ENCODE measurements at regions not wholly inside any gene's neighbourhood (a gene's known extent, or its start where the extent isn't known, plus 50 kb on each side); places are given as distances from the start of the nearest gene placed in this dataset.

GRCh38 chr2:18473241-18474181 is 86.9 kb downstream of the RDH14 start:
- TF ChIP-seq, protein P1, sequence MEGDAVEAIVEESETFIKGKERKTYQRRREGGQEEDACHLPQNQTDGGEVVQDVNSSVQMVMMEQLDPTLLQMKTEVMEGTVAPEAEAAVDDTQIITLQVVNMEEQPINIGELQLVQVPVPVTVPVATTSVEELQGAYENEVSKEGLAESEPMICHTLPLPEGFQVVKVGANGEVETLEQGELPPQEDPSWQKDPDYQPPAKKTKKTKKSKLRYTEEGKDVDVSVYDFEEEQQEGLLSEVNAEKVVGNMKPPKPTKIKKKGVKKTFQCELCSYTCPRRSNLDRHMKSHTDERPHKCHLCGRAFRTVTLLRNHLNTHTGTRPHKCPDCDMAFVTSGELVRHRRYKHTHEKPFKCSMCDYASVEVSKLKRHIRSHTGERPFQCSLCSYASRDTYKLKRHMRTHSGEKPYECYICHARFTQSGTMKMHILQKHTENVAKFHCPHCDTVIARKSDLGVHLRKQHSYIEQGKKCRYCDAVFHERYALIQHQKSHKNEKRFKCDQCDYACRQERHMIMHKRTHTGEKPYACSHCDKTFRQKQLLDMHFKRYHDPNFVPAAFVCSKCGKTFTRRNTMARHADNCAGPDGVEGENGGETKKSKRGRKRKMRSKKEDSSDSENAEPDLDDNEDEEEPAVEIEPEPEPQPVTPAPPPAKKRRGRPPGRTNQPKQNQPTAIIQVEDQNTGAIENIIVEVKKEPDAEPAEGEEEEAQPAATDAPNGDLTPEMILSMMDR (IDR thresholded peaks at IDR 0.05) = no peak
- TF ChIP-seq POLR2A (IDR thresholded peaks at IDR 0.05) = no peak

All from testis (tissue), 2 donors.